Activated naive CD8-positive, alpha-beta T cell treated with anti-CD3 and anti-CD28 coated beads for 36 hours (primary cell): ENCODE measurements at regions not wholly inside any gene's neighbourhood (a gene's known extent, or its start where the extent isn't known, plus 50 kb on each side); places are given as distances from the start of the nearest gene placed in this dataset.
A peak's percentile ranks its signal among the peaks of the same experiment; 100 is the strongest.

Experiments used
- DNase-seq: peaks from one replicate; pipeline ENCODE4 v3.0.0; 2021
- H3K27ac Mint-ChIP-seq: one replicate; pipeline ENCODE4 v1.8.0; 2022; ENCODE audit warnings: mild to moderate bottlenecking, moderate library complexity, mixed read lengths
- H3K27me3 Mint-ChIP-seq: one replicate; pipeline ENCODE4 v1.8.0; 2022; ENCODE audit warnings: mild to moderate bottlenecking, mixed read lengths
- H3K36me3 Mint-ChIP-seq: one replicate; pipeline ENCODE4 v1.8.0; 2021; ENCODE audit warnings: mild to moderate bottlenecking, mixed read lengths
- H3K4me1 Mint-ChIP-seq: one replicate; pipeline ENCODE4 v1.8.0; 2021; ENCODE audit warnings: mixed read lengths
- H3K4me3 Mint-ChIP-seq: one replicate; pipeline ENCODE4 v1.8.0; 2022; ENCODE audit warnings: mild to moderate bottlenecking, moderate library complexity, mixed read lengths
- H3K9me3 Mint-ChIP-seq: one replicate; pipeline ENCODE4 v1.8.0; 2022; ENCODE audit warnings: mixed read lengths

DNA sequence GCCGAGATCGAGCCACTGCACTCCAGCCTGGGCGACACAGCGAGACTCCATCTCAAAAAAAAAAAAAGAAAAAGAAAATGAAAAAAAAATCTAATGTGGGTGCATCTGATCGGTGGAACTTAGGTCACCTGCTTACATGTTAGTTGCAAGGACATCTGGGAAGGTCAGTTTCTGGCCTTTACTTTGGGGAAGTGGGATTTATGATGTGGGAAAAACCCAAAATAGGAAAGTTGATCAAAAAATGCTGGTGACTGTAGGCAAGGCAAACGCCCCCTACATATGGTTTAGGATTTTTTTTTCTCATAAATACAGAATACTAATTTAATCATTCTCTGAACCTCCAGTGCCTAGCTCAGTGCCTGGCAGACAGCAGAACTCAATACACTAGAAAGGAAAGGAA, 69.2 kb upstream of the PIM1 start:
- Mint-ChIP-seq H3K36me3 (no peaks in the 10 kb centered on the region), H3K4me3 (no peak overlapping the region), H3K27me3 (peaks cover 3% of the 10 kb centered on the region), H3K9me3 (no peaks in the 10 kb centered on the region), H3K4me1 (peaks cover 21% of the 10 kb centered on the region), H3K27ac (no peak overlapping the region)
- no peak for DNase-seq

DNA sequence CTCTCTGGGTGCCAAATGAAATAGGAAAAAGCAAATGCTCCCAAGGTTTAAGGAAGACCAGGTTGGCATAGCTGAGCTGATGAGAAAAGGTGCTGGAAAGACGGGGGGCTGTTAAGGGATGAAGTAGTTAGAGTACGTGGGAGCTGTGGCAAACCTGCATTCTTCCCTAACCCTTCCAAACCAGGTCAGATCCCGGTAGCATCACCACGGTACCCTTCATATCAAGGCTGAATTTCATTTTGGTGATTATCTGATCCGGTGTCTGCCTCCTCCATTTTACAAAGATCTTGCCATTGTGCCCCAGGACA, 68.0 kb upstream of the PIM1 start:
- DNase-seq = no peak
- peak overlapping the region; percentile 55 for H3K4me3 Mint-ChIP-seq
- peaks cover 3% of the 10 kb centered on the region for H3K27me3 Mint-ChIP-seq
- peaks cover 21% of the 10 kb centered on the region for H3K4me1 Mint-ChIP-seq
- no peaks in the 10 kb centered on the region for H3K36me3 Mint-ChIP-seq
- peak overlapping the region; percentile 56 for H3K27ac Mint-ChIP-seq
- H3K9me3 Mint-ChIP-seq = no peaks in the 10 kb centered on the region

GRCh38 chr6:37102299-37103168, 67.4 kb upstream of the PIM1 start:
- Mint-ChIP-seq H3K4me1 (peaks cover 21% of the 10 kb centered on the region), H3K27me3 (peaks cover 3% of the 10 kb centered on the region), H3K36me3 (no peaks in the 10 kb centered on the region), H3K9me3 (no peaks in the 10 kb centered on the region), H3K27ac (peak overlapping the region; percentile 47), H3K4me3 (peak overlapping the region; percentile 55)
- DNase-seq = peak; percentile 77

- peaks cover 3% of the 10 kb centered on the region for H3K27me3 Mint-ChIP-seq
- H3K9me3 Mint-ChIP-seq = no peaks in the 10 kb centered on the region
- H3K36me3 Mint-ChIP-seq = no peaks in the 10 kb centered on the region
- DNase-seq = peak; percentile 14
- peak overlapping the region; percentile 47 for H3K27ac Mint-ChIP-seq
- H3K4me1 Mint-ChIP-seq = peaks cover 21% of the 10 kb centered on the region
- H3K4me3 Mint-ChIP-seq = peak overlapping the region; percentile 53
Observed at GRCh38 chr6:37103169-37104039, 66.5 kb upstream of the PIM1 start.

DNA sequence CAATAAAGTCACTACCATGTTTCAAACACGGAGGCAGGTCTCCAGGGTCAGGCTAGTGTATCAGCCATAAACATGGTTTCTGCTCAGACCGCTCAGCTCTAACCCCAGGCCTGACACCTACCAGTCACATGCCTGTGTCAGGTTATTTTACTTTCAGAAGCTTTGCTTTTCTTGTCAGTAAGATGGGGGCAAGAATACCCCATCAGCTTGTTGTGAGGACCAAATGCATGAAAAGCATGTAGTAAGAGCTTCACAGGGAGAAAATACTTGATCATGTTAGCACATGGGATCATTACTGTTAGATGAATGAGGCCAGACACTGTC, 65.2 kb upstream of the PIM1 start:
- Mint-ChIP-seq H3K36me3 (no peaks in the 10 kb centered on the region), H3K4me3 (no peak overlapping the region), H3K27ac (no peak overlapping the region), H3K9me3 (no peaks in the 10 kb centered on the region), H3K4me1 (peaks cover 21% of the 10 kb centered on the region), H3K27me3 (peaks cover 3% of the 10 kb centered on the region)
- no peak for DNase-seq

- no peaks in the 10 kb centered on the region for H3K9me3 Mint-ChIP-seq
- H3K27ac Mint-ChIP-seq = no peak overlapping the region
- H3K36me3 Mint-ChIP-seq = no peaks in the 10 kb centered on the region
- no peak for DNase-seq
- peaks cover 25% of the 10 kb centered on the region for H3K4me1 Mint-ChIP-seq
- peaks cover 3% of the 10 kb centered on the region for H3K27me3 Mint-ChIP-seq
- H3K4me3 Mint-ChIP-seq = no peak overlapping the region
Observed at GRCh38 chr6:37105148-37106050, 64.6 kb upstream of the PIM1 start.

DNA sequence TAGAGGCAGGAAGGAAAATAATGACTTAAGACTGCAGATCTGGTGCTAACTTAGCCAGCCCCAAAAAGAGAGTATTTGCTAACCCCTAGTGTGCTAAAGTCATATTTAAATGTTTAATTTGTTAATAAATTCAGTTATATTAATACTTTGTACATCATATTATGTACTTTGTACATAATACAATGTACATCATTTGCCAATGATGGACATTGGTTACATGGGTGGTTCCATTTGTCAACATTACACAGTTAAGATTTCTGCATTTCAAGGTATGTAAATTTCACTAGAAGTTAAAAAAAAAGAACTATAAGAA, 63.9 kb upstream of the PIM1 start:
- Mint-ChIP-seq H3K36me3 (no peaks in the 10 kb centered on the region), H3K9me3 (no peaks in the 10 kb centered on the region), H3K27ac (no peak overlapping the region), H3K27me3 (peaks cover 3% of the 10 kb centered on the region), H3K4me3 (no peak overlapping the region), H3K4me1 (peaks cover 31% of the 10 kb centered on the region)
- no peak for DNase-seq

- Mint-ChIP-seq H3K4me3 (no peak overlapping the region), H3K36me3 (no peaks in the 10 kb centered on the region), H3K27ac (no peak overlapping the region), H3K4me1 (peaks cover 31% of the 10 kb centered on the region), H3K9me3 (no peaks in the 10 kb centered on the region), H3K27me3 (peaks cover 3% of the 10 kb centered on the region)
- no peak for DNase-seq
Observed at GRCh38 chr6:37106554-37106953, 63.4 kb upstream of the PIM1 start.

DNA sequence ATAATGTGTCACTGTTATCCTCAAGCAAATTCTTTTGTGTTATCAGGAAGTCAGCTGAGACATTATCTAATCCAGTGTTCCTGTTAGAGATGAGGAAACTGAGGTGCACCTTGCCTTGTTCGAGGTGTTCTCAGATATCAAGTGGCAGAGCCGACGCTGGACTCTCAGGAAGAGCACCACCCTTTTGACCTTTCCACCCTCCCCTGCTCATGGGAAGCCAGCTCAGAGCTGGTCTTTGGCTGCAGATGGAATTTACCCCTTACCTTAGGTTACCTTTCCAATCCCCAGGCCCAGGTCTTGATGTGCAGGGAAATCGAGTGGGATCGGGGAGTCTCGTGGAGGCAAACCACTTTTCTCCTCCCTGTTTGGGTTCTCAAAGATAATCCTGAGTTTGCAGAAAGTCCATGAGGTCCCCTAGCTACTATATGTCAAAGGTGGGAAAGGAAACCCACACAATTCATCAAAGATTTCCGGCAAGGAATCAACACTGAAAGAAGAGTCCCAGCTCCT, 62.9 kb upstream of the PIM1 start:
- no peaks in the 10 kb centered on the region for H3K9me3 Mint-ChIP-seq
- no peak overlapping the region for H3K4me3 Mint-ChIP-seq
- H3K27ac Mint-ChIP-seq = no peak overlapping the region
- DNase-seq = no peak
- H3K36me3 Mint-ChIP-seq = no peaks in the 10 kb centered on the region
- H3K4me1 Mint-ChIP-seq = peaks cover 29% of the 10 kb centered on the region
- peaks cover 3% of the 10 kb centered on the region for H3K27me3 Mint-ChIP-seq

GRCh38 chr6:37109714-37110499, 60.0 kb upstream of the PIM1 start:
- Mint-ChIP-seq H3K9me3 (no peaks in the 10 kb centered on the region), H3K27me3 (no peaks in the 10 kb centered on the region), H3K4me3 (no peak overlapping the region), H3K4me1 (peaks cover 10% of the 10 kb centered on the region), H3K36me3 (no peaks in the 10 kb centered on the region), H3K27ac (no peak overlapping the region)
- DNase-seq = no peak

GRCh38 chr6:37110500-37111461, 59.2 kb upstream of the PIM1 start:
- Mint-ChIP-seq H3K9me3 (no peaks in the 10 kb centered on the region), H3K4me1 (peaks cover 10% of the 10 kb centered on the region), H3K27ac (no peak overlapping the region), H3K4me3 (no peak overlapping the region), H3K27me3 (no peaks in the 10 kb centered on the region), H3K36me3 (no peaks in the 10 kb centered on the region)
- DNase-seq = peak; percentile 8

DNA sequence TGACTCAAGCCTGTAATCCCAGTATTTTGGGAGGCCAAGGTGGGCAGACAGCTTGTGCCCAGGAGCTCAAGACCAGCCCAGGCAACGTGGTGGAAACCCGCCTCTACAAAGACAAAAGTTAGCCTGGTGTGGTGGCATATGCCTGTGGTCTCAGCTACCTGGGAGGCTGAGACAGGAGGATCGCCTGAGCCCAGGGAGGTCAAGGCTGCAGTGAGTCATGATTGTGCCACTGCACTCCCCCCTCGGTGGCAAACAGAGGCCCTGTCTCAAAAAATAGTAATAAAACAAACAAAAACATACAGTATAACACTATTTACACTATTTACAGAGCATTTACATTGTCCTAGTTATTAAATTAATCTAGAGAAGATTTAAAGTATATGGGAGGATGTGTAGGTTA, 56.0 kb upstream of the PIM1 start:
- Mint-ChIP-seq H3K4me1 (peaks cover 10% of the 10 kb centered on the region), H3K36me3 (no peaks in the 10 kb centered on the region), H3K27me3 (no peaks in the 10 kb centered on the region), H3K9me3 (no peaks in the 10 kb centered on the region), H3K27ac (no peak overlapping the region), H3K4me3 (no peak overlapping the region)
- no peak for DNase-seq

GRCh38 chr6:37114612-37115011, 55.3 kb upstream of the PIM1 start:
- Mint-ChIP-seq H3K4me3 (no peak overlapping the region), H3K27ac (no peak overlapping the region), H3K4me1 (peaks cover 10% of the 10 kb centered on the region), H3K36me3 (no peaks in the 10 kb centered on the region), H3K27me3 (no peaks in the 10 kb centered on the region), H3K9me3 (no peaks in the 10 kb centered on the region)
- DNase-seq = no peak
